ENCODE measurements at regions not wholly inside any gene's neighbourhood (a gene's known extent, or its start where the extent isn't known, plus 50 kb on each side); places are given as distances from the start of the nearest gene placed in this dataset.

DNA sequence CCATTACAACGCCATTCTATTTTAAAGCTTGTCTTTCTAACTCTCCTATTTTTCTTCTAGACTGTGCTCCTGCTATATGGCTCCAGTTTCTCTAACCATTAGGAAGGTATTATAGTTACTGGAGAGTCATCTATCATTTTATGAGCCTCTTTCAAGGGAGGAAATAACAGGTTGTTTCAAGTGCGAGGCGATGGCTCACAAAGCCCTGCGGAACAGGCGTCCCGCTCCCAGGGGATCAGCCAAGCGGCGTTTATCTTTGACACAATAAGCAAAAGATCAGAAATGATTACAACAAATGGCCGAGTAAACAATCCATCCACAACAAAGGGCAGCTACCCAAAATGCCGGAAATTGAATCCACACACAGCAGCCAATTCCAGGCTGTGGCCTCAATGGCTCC lies 249.5 kb upstream of the POU3F1 start:
- no peak for DNase-seq (ENCODE audit: low read depth)

GRCh38 chr1:38293567-38293966 lies 247.0 kb upstream of the POU3F1 start:
- no peak for DNase-seq (ENCODE audit: low read depth)

GRCh38 chr1:38292969-38293368 lies 246.4 kb upstream of the POU3F1 start:
- no peak for DNase-seq (ENCODE audit: low read depth)

GRCh38 chr1:38291906-38292521 lies 245.4 kb upstream of the POU3F1 start:
- DNase-seq (ENCODE audit: low read depth), result no peak

DNA sequence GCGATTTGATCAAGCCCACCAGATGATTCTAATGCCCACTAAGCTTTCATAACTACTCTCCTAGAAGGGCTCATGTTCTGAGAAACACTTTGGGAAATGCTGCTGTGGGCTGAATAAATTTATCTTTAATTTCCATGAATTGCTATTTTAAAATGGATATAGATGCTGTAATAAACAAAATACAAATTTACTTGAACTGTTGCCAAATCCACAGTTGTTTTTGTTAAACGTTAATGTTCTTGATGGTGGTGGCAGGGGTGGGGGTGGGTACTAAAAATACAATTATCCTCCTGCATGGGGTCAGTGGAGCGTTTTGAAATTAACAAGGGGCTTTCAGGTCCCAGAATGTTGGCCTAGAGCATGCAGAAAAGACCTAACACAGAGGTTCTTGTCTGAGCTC lies 244.7 kb upstream of the POU3F1 start:
- no peak for DNase-seq (ENCODE audit: low read depth)

DNA sequence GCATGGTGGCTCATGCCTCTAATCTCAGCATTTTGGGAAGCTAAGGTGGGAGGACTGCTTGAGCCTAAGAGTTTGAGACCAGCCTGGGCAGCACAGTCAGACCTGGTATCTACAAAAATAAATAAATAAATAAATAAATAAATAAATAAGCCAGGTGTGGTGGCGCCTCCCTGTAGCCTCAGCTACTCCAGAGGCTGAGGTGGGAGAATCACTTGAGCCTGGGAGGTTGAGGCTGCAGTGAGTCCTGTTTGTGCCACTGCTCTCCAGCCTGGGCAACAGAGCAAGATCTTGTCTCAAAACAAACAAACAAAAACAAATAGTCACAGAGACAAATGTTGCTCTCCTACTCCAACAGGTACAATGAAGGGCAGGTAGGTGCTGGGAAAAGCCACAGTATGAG lies 242.4 kb upstream of the POU3F1 start:
- DNase-seq (ENCODE audit: low read depth), result no peak

DNA sequence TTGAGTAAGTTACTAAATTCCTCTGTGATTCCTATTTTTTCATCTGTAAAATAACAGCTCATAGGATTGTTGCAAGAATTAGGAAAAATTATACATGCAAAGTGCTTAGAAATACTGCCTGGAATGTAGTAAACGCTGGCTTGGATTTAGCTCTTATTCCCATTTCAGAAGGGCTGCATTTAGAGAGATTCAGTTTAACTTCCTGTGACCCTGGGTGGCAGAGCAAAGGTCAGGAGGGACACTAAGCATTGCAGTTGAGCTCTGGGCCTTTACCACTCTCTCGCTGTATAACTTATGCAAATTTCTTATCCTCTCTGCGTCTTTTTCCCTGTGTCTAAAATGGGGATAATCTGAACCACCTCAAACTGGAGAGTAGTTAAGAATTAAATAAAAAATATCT lies 241.0 kb upstream of the POU3F1 start:
- no peak for DNase-seq (ENCODE audit: low read depth)

- DNase-seq (ENCODE audit: low read depth), result no peak
These were observed 240.4 kb upstream of the POU3F1 start for GRCh38 chr1:38287036-38287435.

- no peak for DNase-seq (ENCODE audit: low read depth)
These were observed 239.4 kb upstream of the POU3F1 start for GRCh38 chr1:38285807-38286530.

GRCh38 chr1:38284953-38285352 lies 238.4 kb upstream of the POU3F1 start:
- DNase-seq (ENCODE audit: low read depth), result no peak

GRCh38 chr1:38283696-38284470 lies 237.3 kb upstream of the POU3F1 start:
- no peak for DNase-seq (ENCODE audit: low read depth)

- no peak for DNase-seq (ENCODE audit: low read depth)
These were observed 232.6 kb upstream of the POU3F1 start for GRCh38 chr1:38279148-38279547.

DNA sequence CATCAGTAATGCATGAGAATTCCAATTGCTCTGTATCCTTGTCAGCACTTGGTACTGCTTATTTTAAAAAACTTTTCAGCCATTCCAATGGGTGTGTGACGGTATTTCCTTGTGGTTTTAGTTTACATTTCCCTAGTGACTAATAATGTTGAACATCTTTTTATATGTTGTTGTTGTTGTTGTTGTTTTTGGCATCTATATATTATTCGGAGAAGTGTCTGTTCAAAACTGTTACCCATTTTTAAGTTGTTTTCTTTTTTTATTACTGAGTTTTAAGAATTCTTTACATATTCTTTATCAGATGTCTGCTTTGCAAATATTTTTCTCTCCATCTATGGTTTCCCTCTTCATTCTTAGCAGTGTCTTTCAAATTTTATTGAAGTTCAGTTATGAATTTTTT lies 231.1 kb upstream of the POU3F1 start:
- no peak for DNase-seq (ENCODE audit: low read depth)

GRCh38 chr1:38275960-38276359 lies 229.4 kb upstream of the POU3F1 start:
- DNase-seq (ENCODE audit: low read depth), result no peak

DNA sequence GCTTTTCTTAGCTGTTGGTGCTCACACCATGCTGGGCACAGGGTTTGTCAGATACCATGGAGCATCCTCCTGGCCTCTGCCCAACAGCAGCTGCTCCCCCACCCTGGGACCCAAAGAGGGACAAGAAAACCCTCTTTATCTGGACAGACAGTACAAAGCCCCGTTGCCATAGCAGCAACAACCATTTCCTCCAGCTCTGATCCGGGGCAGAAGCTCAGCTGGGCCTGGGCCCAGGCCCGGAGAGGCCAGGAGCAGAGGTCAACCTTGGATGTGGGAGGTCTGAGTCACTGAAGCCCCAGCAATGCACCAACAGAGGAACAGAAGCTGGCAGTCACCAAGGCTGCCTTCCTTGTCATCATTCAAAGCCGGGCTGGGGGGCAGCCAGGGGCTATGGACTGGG lies 228.4 kb upstream of the POU3F1 start:
- no peak for DNase-seq (ENCODE audit: low read depth)

GRCh38 chr1:38273196-38273804 lies 226.7 kb upstream of the POU3F1 start:
- DNase-seq (ENCODE audit: low read depth), result no peak

DNA sequence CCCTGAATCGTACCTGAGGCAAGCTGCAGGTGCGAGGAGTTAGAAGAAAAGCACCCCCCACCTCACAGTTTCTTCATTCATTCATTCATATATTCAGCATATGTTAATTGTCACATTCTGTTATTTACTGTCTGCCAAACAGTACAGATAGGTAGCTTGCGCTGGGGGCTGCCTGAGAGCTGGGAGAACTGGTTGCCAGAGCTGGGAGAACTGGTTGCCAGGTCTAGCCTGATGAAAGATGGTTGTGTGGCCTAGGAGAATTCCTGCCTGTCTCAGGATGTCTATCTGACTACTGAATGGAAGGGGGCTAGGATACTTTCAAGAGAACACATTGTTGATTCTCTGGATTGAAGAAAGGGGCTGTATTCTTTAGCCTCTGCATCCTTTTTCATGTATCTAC lies 225.9 kb upstream of the POU3F1 start:
- DNase-seq (ENCODE audit: low read depth), result no peak

GRCh38 chr1:38270849-38271633 lies 224.4 kb upstream of the POU3F1 start:
- no peak for DNase-seq (ENCODE audit: low read depth)

DNA sequence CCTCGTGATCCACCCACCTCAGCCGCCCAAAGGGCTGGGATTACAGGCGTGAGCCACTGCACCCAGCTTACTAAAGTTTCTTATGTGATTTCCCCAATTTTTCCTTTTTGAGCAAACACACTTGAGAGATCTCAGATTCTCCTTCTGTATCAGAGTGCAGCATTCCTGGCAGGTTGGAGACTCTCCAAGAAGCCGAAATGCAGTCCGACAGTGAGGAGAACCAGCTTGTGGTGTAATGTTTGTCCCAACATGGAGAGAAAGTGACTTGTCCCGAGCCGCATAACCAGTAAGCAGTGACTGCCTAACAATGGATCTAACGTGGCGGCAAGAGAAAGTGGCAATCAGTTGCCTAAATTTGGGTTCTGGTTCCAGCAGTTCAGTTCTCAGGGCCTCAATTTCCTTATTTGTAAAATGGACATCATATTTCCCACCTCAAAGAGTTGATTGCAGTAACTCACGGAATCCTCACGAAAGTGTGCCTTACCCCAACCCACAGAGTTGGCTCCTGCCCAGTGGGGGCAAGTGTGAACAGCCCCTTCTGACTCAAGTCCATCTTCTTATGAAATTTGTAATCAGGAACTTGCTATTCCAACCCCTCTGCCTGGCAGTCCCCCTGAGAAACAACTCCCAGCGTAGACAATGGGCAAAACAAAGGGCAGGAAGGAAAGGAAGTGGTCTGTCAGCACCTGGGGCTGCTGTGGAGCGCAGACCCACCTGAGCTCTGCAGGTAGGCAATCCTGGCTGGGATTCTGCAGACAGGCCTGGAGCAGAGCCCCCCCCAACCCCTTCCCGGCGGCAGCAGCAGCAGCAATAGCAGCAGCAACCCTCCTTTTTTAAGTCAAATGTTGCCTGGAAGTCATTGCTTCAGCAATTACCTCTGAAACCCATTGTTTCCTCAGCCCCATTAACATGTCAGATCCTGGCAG lies 223.6 kb upstream of the POU3F1 start:
- no peak for DNase-seq (ENCODE audit: low read depth)

DNA sequence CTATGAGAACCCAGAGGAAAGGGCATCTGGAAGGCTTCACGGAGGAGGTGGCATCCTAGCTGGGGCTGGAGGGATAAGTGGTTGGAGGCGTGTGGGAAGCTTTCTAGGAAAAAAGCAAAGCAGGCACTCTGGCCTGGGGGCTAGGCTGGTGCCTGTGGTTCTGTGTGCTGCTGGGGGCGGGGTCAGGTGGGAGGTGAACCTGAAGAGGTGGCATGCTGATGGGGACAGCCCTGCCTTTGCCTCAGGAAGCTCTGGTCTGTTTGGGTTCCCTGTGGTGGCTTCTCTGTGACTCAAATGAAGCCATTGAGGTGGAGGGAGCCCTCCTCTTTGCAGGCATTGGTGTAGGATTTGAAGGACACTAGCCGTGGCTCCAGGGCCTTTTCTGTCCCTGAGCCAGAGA lies 221.6 kb upstream of the POU3F1 start:
- no peak for DNase-seq (ENCODE audit: low read depth)

Data from HT1080 (cell line).